HCT116 (cell line): ENCODE measurements at regions not wholly inside any gene's neighbourhood (a gene's known extent, or its start where the extent isn't known, plus 50 kb on each side); places are given as distances from the start of the nearest gene placed in this dataset.

Source experiments
- EGR1 ChIP-seq: IDR thresholded peaks from 2 replicates; pipeline ENCODE4 v1.6.1; 2012; ENCODE audit warnings: low read depth
- ELF1 ChIP-seq: IDR thresholded peaks from 2 replicates; pipeline ENCODE4 v1.6.1; 2012; ENCODE audit warnings: low read depth, borderline replicate concordance
- EZH2 ChIP-seq: fragments of 200-600 bp; sonication (generic); IDR thresholded peaks from 2 replicates; pipeline ENCODE4 v1.6.1; 2017; ENCODE audit warnings: antibody characterized with exemption, mixed run types
- EZH2phosphoT487 ChIP-seq: fragments of 200-600 bp; IDR thresholded peaks from 2 replicates; pipeline ENCODE4 v1.6.1; 2018; ENCODE audit warnings: antibody characterized with exemption, borderline replicate concordance
- JUND ChIP-seq: IDR thresholded peaks from 2 replicates; pipeline ENCODE4 v1.6.1; 2012
- POLR2A ChIP-seq: IDR thresholded peaks from 2 replicates; pipeline ENCODE4 v1.7.0; 2011; ENCODE audit warnings: borderline replicate concordance; ENCODE audit not compliant: insufficient read depth, insufficient read length; ENCODE audit errors: extremely low read depth
- POLR2AphosphoS5 ChIP-seq: IDR thresholded peaks from 2 replicates; pipeline ENCODE4 v1.6.1; 2011; ENCODE audit warnings: mild to moderate bottlenecking, low read depth, low read length, moderate library complexity
- RAD21 ChIP-seq: IDR thresholded peaks from 2 replicates; pipeline ENCODE4 v1.6.1; 2012; ENCODE audit warnings: low read depth, mild to moderate bottlenecking
- SP1 ChIP-seq: IDR thresholded peaks from 2 replicates; pipeline ENCODE4 v1.6.1; 2012; ENCODE audit warnings: low read depth
- TCF7L2 ChIP-seq: IDR thresholded peaks from 2 replicates; pipeline ENCODE4 v1.7.0; 2011; ENCODE audit warnings: borderline replicate concordance, inconsistent platforms; ENCODE audit not compliant: insufficient read depth, insufficient read length; ENCODE audit errors: extremely low read depth
- TF ChIP-seq, protein P1 (sequence below), 3 experiments: fragments of 200-600 bp in 1 of 3; sonication (generic) in 1 of 3; IDR thresholded peaks in 2 of 3; conservative IDR thresholded peaks in 1 of 3; 2 replicates each; pipeline ENCODE4 v1.5.1; 2012 to 2017; ENCODE audit warnings: low read depth in 2 of 3, low read length in 2 of 3, antibody characterized with exemption in 1 of 3, borderline replicate concordance in 1 of 3, control low read depth in 1 of 3, mild to moderate bottlenecking in 1 of 3, mixed read lengths in 1 of 3, mixed run types in 1 of 3, moderate library complexity in 1 of 3; ENCODE audit not compliant: insufficient read depth in 1 of 3
- TF ChIP-seq, protein P2 (sequence below): IDR thresholded peaks from 2 replicates; pipeline ENCODE4 v1.6.1; 2012; ENCODE audit warnings: low read depth
- TF ChIP-seq, protein P3 (sequence below): IDR thresholded peaks from 2 replicates; pipeline ENCODE4 v1.6.1; 2011; ENCODE audit warnings: mild to moderate bottlenecking, low read length, moderate library complexity; ENCODE audit not compliant: insufficient replicate concordance; ENCODE audit errors: extremely low read depth
- TF ChIP-seq, protein P4 (sequence below): IDR thresholded peaks from 2 replicates; pipeline ENCODE4 v1.6.1; 2012

DNA sequence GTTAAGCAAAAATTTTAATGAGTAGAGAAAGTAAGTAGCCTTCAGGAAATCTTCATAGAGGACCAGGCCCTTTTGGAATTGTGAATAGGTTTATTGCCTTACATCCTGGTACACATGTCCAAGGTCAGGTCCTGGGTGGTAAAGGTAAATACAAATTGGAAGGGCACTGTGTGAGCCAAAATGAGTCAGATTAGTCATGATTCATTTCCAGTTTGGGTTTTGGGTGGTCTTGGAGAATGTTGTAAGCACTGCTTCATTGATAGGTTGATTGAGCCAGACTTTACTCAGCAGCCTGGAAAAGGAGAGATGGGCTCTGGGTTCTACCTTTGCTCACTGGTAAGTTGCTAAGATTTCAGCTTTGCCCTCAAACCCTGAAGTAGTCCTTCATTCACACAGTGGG lies 82.5 kb upstream of the ZNF169 start:
- TF ChIP-seq EZH2phosphoT487 (no peak), POLR2A (no peak), EZH2 (no peak), TCF7L2 (no peak), POLR2AphosphoS5 (no peak), SP1 (no peak), ELF1 (no peak), EGR1 (no peak), RAD21 (no peak), JUND (no peak)
- TF ChIP-seq, protein P1, sequence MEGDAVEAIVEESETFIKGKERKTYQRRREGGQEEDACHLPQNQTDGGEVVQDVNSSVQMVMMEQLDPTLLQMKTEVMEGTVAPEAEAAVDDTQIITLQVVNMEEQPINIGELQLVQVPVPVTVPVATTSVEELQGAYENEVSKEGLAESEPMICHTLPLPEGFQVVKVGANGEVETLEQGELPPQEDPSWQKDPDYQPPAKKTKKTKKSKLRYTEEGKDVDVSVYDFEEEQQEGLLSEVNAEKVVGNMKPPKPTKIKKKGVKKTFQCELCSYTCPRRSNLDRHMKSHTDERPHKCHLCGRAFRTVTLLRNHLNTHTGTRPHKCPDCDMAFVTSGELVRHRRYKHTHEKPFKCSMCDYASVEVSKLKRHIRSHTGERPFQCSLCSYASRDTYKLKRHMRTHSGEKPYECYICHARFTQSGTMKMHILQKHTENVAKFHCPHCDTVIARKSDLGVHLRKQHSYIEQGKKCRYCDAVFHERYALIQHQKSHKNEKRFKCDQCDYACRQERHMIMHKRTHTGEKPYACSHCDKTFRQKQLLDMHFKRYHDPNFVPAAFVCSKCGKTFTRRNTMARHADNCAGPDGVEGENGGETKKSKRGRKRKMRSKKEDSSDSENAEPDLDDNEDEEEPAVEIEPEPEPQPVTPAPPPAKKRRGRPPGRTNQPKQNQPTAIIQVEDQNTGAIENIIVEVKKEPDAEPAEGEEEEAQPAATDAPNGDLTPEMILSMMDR (IDR thresholded peaks at IDR 0.05 in 2 of 3, conservative IDR thresholded peaks at IDR 0.05 in 1 of 3; ENCODE audit: borderline replicate concordance in 1 of 3, insufficient read depth in 1 of 3, low read depth in 2 of 3, low read length in 2 of 3) = no peak
- TF ChIP-seq, protein P2, sequence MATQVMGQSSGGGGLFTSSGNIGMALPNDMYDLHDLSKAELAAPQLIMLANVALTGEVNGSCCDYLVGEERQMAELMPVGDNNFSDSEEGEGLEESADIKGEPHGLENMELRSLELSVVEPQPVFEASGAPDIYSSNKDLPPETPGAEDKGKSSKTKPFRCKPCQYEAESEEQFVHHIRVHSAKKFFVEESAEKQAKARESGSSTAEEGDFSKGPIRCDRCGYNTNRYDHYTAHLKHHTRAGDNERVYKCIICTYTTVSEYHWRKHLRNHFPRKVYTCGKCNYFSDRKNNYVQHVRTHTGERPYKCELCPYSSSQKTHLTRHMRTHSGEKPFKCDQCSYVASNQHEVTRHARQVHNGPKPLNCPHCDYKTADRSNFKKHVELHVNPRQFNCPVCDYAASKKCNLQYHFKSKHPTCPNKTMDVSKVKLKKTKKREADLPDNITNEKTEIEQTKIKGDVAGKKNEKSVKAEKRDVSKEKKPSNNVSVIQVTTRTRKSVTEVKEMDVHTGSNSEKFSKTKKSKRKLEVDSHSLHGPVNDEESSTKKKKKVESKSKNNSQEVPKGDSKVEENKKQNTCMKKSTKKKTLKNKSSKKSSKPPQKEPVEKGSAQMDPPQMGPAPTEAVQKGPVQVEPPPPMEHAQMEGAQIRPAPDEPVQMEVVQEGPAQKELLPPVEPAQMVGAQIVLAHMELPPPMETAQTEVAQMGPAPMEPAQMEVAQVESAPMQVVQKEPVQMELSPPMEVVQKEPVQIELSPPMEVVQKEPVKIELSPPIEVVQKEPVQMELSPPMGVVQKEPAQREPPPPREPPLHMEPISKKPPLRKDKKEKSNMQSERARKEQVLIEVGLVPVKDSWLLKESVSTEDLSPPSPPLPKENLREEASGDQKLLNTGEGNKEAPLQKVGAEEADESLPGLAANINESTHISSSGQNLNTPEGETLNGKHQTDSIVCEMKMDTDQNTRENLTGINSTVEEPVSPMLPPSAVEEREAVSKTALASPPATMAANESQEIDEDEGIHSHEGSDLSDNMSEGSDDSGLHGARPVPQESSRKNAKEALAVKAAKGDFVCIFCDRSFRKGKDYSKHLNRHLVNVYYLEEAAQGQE = no peak
- TF ChIP-seq, protein P3, sequence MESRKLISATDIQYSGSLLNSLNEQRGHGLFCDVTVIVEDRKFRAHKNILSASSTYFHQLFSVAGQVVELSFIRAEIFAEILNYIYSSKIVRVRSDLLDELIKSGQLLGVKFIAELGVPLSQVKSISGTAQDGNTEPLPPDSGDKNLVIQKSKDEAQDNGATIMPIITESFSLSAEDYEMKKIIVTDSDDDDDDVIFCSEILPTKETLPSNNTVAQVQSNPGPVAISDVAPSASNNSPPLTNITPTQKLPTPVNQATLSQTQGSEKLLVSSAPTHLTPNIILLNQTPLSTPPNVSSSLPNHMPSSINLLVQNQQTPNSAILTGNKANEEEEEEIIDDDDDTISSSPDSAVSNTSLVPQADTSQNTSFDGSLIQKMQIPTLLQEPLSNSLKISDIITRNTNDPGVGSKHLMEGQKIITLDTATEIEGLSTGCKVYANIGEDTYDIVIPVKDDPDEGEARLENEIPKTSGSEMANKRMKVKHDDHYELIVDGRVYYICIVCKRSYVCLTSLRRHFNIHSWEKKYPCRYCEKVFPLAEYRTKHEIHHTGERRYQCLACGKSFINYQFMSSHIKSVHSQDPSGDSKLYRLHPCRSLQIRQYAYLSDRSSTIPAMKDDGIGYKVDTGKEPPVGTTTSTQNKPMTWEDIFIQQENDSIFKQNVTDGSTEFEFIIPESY = no peak
- TF ChIP-seq, protein P4, sequence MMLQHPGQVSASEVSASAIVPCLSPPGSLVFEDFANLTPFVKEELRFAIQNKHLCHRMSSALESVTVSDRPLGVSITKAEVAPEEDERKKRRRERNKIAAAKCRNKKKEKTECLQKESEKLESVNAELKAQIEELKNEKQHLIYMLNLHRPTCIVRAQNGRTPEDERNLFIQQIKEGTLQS = no peak
